ENCODE measurements at regions not wholly inside any gene's neighbourhood (a gene's known extent, or its start where the extent isn't known, plus 50 kb on each side); places are given as distances from the start of the nearest gene placed in this dataset.

DNA sequence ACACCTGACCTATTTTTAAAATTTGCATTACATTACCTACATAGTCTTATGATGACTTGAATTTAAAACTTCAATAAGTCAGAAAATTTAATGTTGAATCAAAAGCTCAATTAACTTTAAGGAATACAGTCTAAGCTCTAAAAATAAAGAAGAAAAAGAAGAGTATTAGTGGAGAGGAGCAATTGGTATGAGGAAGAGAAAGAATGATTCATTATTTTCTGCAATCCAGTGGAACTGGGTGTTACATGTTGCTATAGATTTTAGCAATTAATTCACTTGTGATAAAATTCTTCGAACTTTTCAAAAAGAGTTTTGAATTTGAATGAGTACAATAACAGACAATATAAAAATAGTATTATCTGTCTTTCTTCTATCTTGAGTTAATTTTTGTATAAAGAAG, 158.9 kb upstream of the POT1 start:
- TF ChIP-seq EZH2 (IDR thresholded peaks at IDR 0.05; ENCODE audit: low read length), result no peak
- TF ChIP-seq, protein P1, sequence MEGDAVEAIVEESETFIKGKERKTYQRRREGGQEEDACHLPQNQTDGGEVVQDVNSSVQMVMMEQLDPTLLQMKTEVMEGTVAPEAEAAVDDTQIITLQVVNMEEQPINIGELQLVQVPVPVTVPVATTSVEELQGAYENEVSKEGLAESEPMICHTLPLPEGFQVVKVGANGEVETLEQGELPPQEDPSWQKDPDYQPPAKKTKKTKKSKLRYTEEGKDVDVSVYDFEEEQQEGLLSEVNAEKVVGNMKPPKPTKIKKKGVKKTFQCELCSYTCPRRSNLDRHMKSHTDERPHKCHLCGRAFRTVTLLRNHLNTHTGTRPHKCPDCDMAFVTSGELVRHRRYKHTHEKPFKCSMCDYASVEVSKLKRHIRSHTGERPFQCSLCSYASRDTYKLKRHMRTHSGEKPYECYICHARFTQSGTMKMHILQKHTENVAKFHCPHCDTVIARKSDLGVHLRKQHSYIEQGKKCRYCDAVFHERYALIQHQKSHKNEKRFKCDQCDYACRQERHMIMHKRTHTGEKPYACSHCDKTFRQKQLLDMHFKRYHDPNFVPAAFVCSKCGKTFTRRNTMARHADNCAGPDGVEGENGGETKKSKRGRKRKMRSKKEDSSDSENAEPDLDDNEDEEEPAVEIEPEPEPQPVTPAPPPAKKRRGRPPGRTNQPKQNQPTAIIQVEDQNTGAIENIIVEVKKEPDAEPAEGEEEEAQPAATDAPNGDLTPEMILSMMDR (optimal IDR thresholded peaks at IDR 0.05 in 1 of 3, IDR thresholded peaks at IDR 0.05 in 1 of 3, conservative IDR thresholded peaks at IDR 0.05 in 1 of 3; ENCODE audit: extremely low read depth in 1 of 3, insufficient read depth in 2 of 3, low read length in 3 of 3), result no peak

All from keratinocyte (primary cell).